ENCODE measurements at regions not wholly inside any gene's neighbourhood (a gene's known extent, or its start where the extent isn't known, plus 50 kb on each side); places are given as distances from the start of the nearest gene placed in this dataset.

- TF ChIP-seq CTCF (IDR thresholded peaks at IDR 0.05) (no peak), ZNF263 (CRISPR knock-in tag; IDR thresholded peaks at IDR 0.05; ENCODE audit: low read depth) (no peak), ZSCAN18 (CRISPR knock-in tag; IDR thresholded peaks at IDR 0.05) (no peak), ZNF423 (CRISPR knock-in tag; IDR thresholded peaks at IDR 0.05) (no peak), CREM (CRISPR knock-in tag; IDR thresholded peaks at IDR 0.05) (no peak), NFYB (CRISPR knock-in tag; conservative IDR thresholded peaks at IDR 0.05; ENCODE audit: low read depth) (no peak), JUN (CRISPR knock-in tag; IDR thresholded peaks at IDR 0.05) (no peak), ZNF121 (CRISPR knock-in tag; IDR thresholded peaks at IDR 0.05) (no peak), MAX (CRISPR knock-in tag; IDR thresholded peaks at IDR 0.05) (no peak), ZNF138 (CRISPR knock-in tag; conservative IDR thresholded peaks at IDR 0.05) (no peak)
- TF ChIP-seq, protein P1, sequence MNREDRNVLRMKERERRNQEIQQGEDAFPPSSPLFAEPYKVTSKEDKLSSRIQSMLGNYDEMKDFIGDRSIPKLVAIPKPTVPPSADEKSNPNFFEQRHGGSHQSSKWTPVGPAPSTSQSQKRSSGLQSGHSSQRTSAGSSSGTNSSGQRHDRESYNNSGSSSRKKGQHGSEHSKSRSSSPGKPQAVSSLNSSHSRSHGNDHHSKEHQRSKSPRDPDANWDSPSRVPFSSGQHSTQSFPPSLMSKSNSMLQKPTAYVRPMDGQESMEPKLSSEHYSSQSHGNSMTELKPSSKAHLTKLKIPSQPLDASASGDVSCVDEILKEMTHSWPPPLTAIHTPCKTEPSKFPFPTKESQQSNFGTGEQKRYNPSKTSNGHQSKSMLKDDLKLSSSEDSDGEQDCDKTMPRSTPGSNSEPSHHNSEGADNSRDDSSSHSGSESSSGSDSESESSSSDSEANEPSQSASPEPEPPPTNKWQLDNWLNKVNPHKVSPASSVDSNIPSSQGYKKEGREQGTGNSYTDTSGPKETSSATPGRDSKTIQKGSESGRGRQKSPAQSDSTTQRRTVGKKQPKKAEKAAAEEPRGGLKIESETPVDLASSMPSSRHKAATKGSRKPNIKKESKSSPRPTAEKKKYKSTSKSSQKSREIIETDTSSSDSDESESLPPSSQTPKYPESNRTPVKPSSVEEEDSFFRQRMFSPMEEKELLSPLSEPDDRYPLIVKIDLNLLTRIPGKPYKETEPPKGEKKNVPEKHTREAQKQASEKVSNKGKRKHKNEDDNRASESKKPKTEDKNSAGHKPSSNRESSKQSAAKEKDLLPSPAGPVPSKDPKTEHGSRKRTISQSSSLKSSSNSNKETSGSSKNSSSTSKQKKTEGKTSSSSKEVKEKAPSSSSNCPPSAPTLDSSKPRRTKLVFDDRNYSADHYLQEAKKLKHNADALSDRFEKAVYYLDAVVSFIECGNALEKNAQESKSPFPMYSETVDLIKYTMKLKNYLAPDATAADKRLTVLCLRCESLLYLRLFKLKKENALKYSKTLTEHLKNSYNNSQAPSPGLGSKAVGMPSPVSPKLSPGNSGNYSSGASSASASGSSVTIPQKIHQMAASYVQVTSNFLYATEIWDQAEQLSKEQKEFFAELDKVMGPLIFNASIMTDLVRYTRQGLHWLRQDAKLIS (CRISPR knock-in tag; IDR thresholded peaks at IDR 0.05; ENCODE audit: borderline replicate concordance) = no peak
- TF ChIP-seq, protein P2, sequence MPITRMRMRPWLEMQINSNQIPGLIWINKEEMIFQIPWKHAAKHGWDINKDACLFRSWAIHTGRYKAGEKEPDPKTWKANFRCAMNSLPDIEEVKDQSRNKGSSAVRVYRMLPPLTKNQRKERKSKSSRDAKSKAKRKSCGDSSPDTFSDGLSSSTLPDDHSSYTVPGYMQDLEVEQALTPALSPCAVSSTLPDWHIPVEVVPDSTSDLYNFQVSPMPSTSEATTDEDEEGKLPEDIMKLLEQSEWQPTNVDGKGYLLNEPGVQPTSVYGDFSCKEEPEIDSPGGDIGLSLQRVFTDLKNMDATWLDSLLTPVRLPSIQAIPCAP (CRISPR knock-in tag; IDR thresholded peaks at IDR 0.05) = no peak
Observed at GRCh38 chr1:112833806-112834205, 118.7 kb upstream of the PPM1J start.

Data from WTC11 (cell line).